ENCODE measurements at regions not wholly inside any gene's neighbourhood (a gene's known extent, or its start where the extent isn't known, plus 50 kb on each side); places are given as distances from the start of the nearest gene placed in this dataset.

GRCh38 chr10:91061187-91061586 lies 140.3 kb upstream of the ANKRD1 start:
- TF ChIP-seq, protein P1, sequence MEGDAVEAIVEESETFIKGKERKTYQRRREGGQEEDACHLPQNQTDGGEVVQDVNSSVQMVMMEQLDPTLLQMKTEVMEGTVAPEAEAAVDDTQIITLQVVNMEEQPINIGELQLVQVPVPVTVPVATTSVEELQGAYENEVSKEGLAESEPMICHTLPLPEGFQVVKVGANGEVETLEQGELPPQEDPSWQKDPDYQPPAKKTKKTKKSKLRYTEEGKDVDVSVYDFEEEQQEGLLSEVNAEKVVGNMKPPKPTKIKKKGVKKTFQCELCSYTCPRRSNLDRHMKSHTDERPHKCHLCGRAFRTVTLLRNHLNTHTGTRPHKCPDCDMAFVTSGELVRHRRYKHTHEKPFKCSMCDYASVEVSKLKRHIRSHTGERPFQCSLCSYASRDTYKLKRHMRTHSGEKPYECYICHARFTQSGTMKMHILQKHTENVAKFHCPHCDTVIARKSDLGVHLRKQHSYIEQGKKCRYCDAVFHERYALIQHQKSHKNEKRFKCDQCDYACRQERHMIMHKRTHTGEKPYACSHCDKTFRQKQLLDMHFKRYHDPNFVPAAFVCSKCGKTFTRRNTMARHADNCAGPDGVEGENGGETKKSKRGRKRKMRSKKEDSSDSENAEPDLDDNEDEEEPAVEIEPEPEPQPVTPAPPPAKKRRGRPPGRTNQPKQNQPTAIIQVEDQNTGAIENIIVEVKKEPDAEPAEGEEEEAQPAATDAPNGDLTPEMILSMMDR (IDR thresholded peaks at IDR 0.05; ENCODE audit: insufficient read depth, low read length), result no peak
- TF ChIP-seq POLR2AphosphoS5 (IDR thresholded peaks at IDR 0.05; ENCODE audit: low read depth) (no peak), GABPA (IDR thresholded peaks at IDR 0.05; ENCODE audit: low read depth) (no peak)

All from HL-60 (cell line).